Tibial nerve (tissue), 4 donors: ENCODE measurements at regions not wholly inside any gene's neighbourhood (a gene's known extent, or its start where the extent isn't known, plus 50 kb on each side); places are given as distances from the start of the nearest gene placed in this dataset.

Experiments used
- EP300 ChIP-seq, 2 donors: sonication (generic); formaldehyde crosslinking; IDR thresholded peaks; one replicate each; pipeline ENCODE4 v1.6.1; 2017; ENCODE audit warnings: antibody characterized with exemption in 2 of 2, mild to moderate bottlenecking in 1 of 2
- POLR2A ChIP-seq, 2 donors: fragments of 450-650 bp; IDR thresholded peaks; one replicate each; pipeline ENCODE4 v1.6.1; 2017; ENCODE audit warnings: antibody characterized with exemption in 2 of 2, mild to moderate bottlenecking in 2 of 2, moderate library complexity in 2 of 2
- TF ChIP-seq, protein P1 (sequence below), 5 experiments: fragments of 200-600 bp in 3 of 5; fragments of 450-650 bp in 2 of 5; sonication (generic) in 3 of 5; IDR thresholded peaks; one replicate each; pipeline ENCODE4 v1.5.1; 2016 to 2019; ENCODE audit warnings: antibody characterized with exemption in 5 of 5, mild to moderate bottlenecking in 3 of 5, moderate library complexity in 2 of 5

DNA sequence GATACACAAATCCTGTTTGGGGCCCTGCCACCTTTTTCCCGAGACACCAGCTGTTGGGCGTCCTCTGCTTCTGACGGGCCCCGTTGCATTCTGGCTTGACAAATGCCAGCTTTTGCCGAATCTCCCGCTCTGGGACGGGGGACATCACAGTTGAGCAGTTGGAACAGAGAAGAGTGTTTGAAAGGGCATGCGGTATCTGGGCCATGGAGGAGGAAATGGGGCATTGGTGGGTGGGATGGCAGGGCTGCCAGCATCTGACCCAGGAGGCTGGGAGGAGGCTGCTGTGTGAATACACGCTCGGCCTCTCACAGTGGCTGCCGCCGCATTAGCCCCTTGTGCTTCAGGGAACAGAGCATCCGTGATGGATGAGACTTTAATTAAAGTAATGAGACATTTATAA, 184.3 kb upstream of the TNRC6C start:
- TF ChIP-seq POLR2A (IDR thresholded peaks at IDR 0.05) = no peak
- TF ChIP-seq, protein P1, sequence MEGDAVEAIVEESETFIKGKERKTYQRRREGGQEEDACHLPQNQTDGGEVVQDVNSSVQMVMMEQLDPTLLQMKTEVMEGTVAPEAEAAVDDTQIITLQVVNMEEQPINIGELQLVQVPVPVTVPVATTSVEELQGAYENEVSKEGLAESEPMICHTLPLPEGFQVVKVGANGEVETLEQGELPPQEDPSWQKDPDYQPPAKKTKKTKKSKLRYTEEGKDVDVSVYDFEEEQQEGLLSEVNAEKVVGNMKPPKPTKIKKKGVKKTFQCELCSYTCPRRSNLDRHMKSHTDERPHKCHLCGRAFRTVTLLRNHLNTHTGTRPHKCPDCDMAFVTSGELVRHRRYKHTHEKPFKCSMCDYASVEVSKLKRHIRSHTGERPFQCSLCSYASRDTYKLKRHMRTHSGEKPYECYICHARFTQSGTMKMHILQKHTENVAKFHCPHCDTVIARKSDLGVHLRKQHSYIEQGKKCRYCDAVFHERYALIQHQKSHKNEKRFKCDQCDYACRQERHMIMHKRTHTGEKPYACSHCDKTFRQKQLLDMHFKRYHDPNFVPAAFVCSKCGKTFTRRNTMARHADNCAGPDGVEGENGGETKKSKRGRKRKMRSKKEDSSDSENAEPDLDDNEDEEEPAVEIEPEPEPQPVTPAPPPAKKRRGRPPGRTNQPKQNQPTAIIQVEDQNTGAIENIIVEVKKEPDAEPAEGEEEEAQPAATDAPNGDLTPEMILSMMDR (IDR thresholded peaks at IDR 0.05) = no peak
- no peak for TF ChIP-seq EP300 (IDR thresholded peaks at IDR 0.05)
